HG03108 (cell line): ENCODE measurements at regions not wholly inside any gene's neighbourhood (a gene's known extent, or its start where the extent isn't known, plus 50 kb on each side); places are given as distances from the start of the nearest gene placed in this dataset.

Experiments
- ATAC-seq: cut with Tn5 transposase; IDR thresholded peaks from one replicate; pipeline ENCODE4 v1.9.1; 2021; ENCODE audit warnings: moderate library complexity; ENCODE audit not compliant: unreplicated experiment

DNA sequence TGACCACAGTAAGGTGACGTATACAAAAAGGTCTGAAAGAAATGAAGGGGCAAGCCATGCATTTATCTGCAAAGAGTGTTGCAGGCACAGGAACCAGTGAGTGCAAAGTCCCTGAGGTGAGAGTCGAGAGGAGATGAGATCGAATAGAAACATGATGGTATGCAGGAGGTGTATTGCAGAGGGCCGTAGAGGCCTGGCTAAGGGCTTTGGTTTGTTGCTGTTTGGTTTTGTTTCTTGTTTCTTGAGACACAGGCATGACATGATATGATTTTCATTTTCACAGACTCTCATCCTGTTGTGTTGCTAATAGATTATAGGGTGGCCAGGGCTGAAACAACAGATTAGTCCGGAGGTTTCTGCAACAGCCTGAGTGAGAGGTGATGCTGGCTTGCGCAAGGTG is 80.4 kb downstream of the HSPH1 start:
- no peak for ATAC-seq

DNA sequence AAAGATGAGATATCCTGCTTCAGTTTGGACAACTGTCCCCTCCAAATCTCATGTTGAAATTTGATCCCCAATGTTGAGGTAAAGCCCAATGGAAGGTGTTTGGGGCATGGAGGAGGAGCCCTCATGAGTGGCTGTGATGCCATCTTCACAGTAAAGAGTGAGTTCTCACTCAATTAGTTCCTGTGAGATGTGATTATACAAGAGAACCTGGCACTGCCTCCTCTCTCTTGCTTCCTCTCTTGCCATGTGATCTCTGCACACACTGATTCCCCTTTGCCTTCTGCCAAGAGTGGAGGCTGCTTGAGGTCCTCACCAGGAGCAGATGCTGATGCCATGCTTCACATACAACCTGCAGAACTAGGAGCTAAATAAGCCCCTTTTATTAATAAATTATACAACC is 86.9 kb downstream of the HSPH1 start:
- ATAC-seq: no peak

- ATAC-seq: peak; percentile 86
These were observed 87.6 kb downstream of the HSPH1 start for GRCh38 chr13:31073859-31074718.

GRCh38 chr13:31072041-31072440 is 89.7 kb downstream of the HSPH1 start:
- ATAC-seq: no peak

GRCh38 chr13:31069808-31070534 is 91.7 kb downstream of the HSPH1 start:
- no peak for ATAC-seq

DNA sequence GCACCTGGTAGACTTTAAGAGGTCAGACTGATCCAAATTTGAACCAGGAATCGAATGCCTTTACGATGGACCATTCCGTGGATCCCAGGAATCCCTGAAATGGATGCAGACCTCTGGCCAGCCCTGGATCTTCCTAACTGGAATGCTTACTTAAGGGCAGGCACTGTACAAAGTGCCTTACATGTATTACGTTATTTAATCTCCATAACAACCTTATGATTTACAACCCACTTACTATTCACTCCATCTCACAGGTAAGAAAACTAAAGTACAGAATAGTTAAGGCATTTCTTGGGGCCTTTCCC is 93.6 kb downstream of the HSPH1 start:
- no peak for ATAC-seq

DNA sequence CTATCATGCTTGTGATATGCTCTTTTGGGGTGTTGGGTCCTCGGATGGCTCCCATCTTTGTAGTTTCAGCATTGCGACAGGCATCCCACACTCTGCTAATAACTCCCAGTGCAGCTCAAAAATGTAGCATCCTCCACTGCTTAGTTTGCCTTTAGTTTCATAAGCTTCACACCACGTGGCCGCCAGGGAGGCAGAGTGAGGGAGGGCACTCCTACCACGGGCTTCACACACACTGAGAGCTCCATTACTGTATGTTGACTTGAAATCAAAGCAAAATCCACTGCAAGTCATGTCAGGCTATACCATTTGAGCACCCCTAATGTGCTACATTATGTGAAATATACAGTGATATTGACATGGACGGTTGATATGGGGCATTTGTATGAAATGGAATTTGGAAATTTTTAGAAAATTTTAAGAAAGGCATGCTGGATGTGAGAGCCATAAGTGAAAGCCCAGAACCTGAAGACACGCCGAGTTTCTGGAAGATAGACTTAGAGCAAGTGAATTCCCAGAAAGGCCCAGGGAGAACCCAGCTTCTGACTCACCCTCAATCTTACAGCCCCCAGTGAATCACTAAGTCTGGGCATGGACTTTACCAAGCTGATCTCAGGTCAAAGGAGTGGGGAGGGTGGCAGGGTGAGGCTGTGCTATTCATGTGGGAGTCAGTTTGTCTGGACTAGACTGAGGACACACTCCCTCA is 94.1 kb downstream of the HSPH1 start:
- ATAC-seq: no peak

- ATAC-seq: no peak
These were observed 97.1 kb downstream of the HSPH1 start for GRCh38 chr13:31064636-31065035.

DNA sequence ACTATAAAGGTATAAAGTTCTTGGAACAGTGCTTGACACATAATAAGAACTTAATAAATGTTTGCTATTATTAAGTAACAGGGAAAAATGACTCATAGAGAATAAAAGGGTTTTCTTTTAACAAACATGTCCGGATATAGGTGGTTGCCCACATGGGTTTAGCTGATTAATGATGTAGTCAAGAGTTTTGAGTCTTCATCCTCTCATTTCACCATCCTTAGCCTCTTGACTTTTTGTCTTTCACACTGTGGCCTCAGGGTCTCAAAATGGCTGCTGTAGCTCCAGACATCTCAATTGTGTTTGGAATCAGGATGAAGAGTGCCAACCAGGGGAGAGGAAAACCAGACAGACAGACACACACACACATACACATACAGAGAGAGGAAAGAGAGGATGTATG is 97.9 kb downstream of the HSPH1 start:
- ATAC-seq: no peak

DNA sequence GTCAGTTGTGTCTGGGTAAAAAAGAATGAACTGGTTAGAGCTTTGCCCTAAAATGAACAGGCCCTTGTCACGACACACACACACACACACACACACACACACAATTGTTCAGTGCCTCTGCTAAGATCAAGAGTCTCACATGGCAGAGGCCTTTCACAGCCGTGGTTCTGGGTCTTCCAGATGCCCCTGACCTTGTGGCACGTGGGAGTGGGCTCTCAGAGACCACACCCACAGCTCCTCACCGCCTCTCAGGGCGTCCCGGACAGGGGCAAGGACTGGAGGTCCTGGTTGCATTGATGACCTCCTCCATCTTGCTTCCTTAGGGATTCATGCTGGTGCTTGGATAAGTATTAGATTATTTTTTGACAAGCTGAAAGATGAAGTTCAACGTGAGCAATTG is 101.0 kb downstream of the HSPH1 start:
- no peak for ATAC-seq

GRCh38 chr13:31060220-31060619 is 101.5 kb downstream of the HSPH1 start:
- ATAC-seq: no peak

GRCh38 chr13:31057403-31058033 is 104.2 kb downstream of the HSPH1 start:
- no peak for ATAC-seq

DNA sequence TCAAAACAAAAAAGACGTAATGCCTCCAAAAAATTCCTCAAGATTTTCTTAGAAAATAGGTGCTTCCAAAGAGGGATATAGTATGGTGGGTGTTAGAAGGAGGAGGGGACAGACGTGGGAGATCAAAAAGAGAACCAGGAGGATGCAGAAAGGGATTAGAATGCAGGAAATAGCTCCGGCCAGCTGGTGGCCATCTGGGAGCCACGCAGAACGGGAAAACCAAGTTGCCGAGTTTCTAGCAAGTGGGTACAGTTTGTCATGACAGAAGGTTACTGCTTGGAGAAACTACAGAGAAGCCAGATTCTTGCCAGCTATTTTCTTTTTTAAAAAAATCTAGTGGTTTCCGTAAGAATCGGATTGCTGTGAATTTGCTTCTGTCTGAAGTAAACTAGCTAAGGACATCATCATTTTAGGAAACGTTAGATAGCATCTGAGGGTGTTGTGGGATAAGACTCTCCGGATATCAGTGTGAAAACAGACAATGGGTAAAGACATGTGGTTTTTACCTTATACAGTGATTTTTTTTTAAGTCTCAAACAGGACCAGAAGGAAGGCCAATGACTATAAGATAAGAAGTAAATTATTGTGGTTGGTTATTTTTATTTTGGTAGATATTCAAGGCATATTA is 104.9 kb downstream of the HSPH1 start:
- ATAC-seq: no peak

DNA sequence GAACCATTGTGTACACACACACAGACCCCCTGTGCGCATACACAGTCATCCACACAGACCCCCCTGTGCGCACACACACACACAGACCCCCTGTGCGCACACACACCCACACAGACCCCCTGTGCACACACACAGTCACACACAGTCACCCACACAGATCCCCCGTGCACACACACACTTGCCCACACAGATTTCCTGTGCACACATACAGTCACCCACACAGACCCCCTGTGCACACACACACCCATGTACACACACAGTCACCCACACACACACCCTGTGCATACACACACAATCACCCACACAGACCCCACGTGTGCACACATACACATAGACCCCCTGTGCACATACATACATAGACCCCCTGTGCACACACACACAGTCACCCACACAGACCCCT is 106.1 kb downstream of the HSPH1 start:
- ATAC-seq: no peak

- no peak for ATAC-seq
These were observed 107.1 kb downstream of the HSPH1 start for GRCh38 chr13:31054632-31055031.

DNA sequence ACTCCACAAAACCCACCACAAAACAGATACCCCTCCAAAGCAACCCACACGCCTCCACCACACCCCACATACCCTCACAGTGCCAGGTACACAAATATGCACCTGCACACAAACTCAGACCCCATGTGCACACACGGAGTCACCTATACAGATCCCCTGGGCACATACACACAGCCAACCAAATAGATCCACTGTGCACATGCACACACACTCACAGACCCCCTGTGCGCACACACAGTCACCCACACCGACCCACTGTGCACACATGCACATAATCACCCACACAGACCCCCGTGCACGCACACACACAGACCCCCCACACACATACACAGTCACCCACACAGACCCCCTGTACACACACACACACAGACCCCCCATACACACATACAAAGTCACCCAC is 107.8 kb downstream of the HSPH1 start:
- no peak for ATAC-seq

DNA sequence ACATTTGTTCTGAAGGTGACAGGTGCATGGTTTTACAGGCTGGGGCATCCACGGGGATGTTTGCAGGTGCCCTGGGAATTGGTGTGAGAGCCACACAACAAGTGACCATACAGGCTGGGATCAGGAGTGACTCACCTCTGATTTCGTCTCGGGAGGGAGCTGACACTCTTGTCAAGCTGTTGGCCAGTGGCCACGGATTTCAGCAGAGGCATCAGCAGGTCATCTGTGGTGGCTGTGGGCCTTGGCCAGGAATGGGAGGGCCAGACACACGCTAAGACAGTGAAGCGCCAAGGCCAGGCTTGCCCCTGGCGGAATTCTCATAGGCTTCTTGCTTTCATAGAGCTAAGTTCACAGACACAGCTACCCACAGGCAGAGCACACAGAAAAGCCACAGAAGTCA is 108.6 kb downstream of the HSPH1 start:
- ATAC-seq: no peak

GRCh38 chr13:31052478-31052877 is 109.2 kb downstream of the HSPH1 start:
- ATAC-seq: no peak

DNA sequence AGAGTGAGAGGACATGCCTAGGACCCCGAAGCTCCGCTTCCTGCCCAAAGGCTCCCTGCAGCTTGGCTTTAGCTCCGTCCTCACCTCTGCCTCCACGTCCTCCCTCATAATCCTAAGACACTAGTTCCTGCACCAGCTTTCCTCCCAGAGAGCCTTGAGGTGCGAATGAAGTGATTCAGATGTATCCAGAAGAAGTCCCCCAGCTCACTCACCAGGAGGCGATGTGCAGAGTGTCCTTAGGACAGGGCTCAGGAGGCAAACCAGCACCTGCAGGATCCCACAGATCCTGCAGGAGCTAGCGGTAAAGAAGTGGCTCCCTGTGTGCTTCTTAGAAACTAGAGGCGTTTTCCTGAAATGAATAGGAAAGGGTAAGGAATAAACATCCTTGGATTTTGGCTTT is 109.7 kb downstream of the HSPH1 start:
- ATAC-seq: no peak

DNA sequence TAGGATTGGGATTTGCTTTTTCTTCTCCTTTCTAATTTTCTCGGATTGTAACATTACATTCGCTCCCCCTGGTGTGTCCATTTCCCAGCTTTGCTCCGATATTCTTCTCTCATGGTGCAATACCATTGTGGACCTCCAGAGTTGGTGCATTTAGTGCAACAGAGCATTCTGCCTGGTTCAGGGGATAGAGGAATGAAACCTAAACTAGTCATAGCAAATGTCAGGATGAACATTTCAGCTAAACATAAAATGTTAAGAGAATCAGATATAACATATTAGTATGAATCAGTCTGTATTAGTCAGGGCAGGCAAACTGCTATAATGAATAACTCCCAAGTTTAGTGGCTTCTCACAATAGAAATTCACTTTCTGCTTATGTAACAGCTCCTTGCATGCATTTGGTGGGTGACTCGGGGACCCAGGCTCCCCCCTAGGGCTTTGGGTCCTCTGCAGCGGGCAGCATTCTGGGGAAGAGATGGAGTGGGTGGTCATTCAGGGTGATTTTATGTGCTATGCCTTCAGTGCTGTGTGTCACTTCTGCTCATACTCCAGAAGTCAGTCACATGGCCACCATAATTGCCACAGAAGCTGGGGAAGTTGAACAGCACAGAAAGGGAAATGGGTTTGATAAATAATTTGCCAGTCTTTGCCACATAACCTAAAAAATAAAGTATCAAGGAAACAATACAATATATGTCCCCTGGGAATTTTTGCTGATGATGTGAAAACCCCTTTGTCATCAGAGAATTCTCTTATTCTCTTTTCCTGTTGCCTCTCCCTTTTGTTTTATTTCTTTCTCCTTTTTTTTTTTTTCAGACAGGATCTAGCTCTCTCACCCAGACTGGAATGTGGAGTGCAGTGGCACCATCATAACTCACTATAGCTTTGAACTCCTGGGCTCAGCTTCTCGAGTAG is 111.0 kb downstream of the HSPH1 start:
- ATAC-seq: no peak
